ENCODE measurements at regions not wholly inside any gene's neighbourhood (a gene's known extent, or its start where the extent isn't known, plus 50 kb on each side); places are given as distances from the start of the nearest gene placed in this dataset.

GRCh38 chr6:51029561-51029960 is 210.9 kb downstream of the TFAP2B start:
- H3K9me3 Mint-ChIP-seq, result peaks cover 16% of the 10 kb centered on the region

GRCh38 chr6:51045548-51045947 is 226.9 kb downstream of the TFAP2B start:
- Histone ChIP-seq H3F3A (ENCODE audit: low read depth) (no peaks in the 10 kb centered on the region), H4K20me1 (ENCODE audit: low read depth) (no peaks in the 10 kb centered on the region), H3K79me2 (ENCODE audit: low read depth) (no peaks in the 10 kb centered on the region), H3K4me1 (no peaks in the 10 kb centered on the region), H3K36me3 (no peaks in the 10 kb centered on the region), H3K4me3 (no peak overlapping the region), H3K4me2 (no peak overlapping the region), H2AFZ (replicated peaks) (no peak overlapping the region), H3K9ac (no peak overlapping the region), H3K27me3 (no peaks in the 10 kb centered on the region), H3K27ac (no peak overlapping the region), H3K9me3 (ENCODE audit: low read depth) (no peaks in the 10 kb centered on the region)
- H3K4me3 Mint-ChIP-seq, result no peak overlapping the region
- no peaks in the 10 kb centered on the region for H3K36me3 Mint-ChIP-seq
- no peak for TF ChIP-seq CTCF (IDR thresholded peaks at IDR 0.05)
- no peak for TF ChIP-seq EZH2 (IDR thresholded peaks at IDR 0.05)
- TF ChIP-seq EZH2phosphoT487 (IDR thresholded peaks at IDR 0.05), result no peak
- H3K9me3 Mint-ChIP-seq, result no peaks in the 10 kb centered on the region
- peaks cover 9% of the 10 kb centered on the region for H3K4me1 Mint-ChIP-seq
- H3K27ac Mint-ChIP-seq, result no peak overlapping the region
- no peak for DNase-seq (ENCODE audit: low spot score)
- no peaks in the 10 kb centered on the region for H3K27me3 Mint-ChIP-seq (ENCODE audit: insufficient read depth, low read depth)

More at GRCh38 chr6:51029561-51029960, 210.9 kb downstream of the TFAP2B start:
- Histone ChIP-seq H3K36me3 (no peaks in the 10 kb centered on the region), H3K27ac (no peak overlapping the region), H3K9me3 (ENCODE audit: low read depth) (no peaks in the 10 kb centered on the region), H3K4me3 (no peak overlapping the region), H2AFZ (replicated peaks) (no peak overlapping the region), H3K9ac (no peak overlapping the region), H3K27me3 (no peaks in the 10 kb centered on the region), H3K79me2 (ENCODE audit: low read depth) (no peaks in the 10 kb centered on the region), H4K20me1 (ENCODE audit: low read depth) (no peaks in the 10 kb centered on the region), H3K4me1 (no peaks in the 10 kb centered on the region), H3K4me2 (no peak overlapping the region), H3F3A (ENCODE audit: low read depth) (no peaks in the 10 kb centered on the region)
- Mint-ChIP-seq H3K27me3 (ENCODE audit: insufficient read depth, low read depth) (no peaks in the 10 kb centered on the region), H3K4me3 (no peak overlapping the region), H3K27ac (no peak overlapping the region), H3K36me3 (no peaks in the 10 kb centered on the region), H3K4me1 (peaks cover 16% of the 10 kb centered on the region)
- no peak for DNase-seq (ENCODE audit: low spot score)
- TF ChIP-seq EZH2 (IDR thresholded peaks at IDR 0.05) (no peak), EZH2phosphoT487 (IDR thresholded peaks at IDR 0.05) (no peak), CTCF (IDR thresholded peaks at IDR 0.05) (no peak)

GRCh38 chr6:51049288-51049982 is 230.8 kb downstream of the TFAP2B start:
- no peak overlapping the region for H3K27ac ChIP-seq
- no peaks in the 10 kb centered on the region for H3K79me2 ChIP-seq (ENCODE audit: low read depth)
- no peak for DNase-seq (ENCODE audit: low spot score)
- H3K4me3 ChIP-seq, result no peak overlapping the region
- H3K36me3 Mint-ChIP-seq, result no peaks in the 10 kb centered on the region
- H3K27ac Mint-ChIP-seq, result no peak overlapping the region
- no peak overlapping the region for H3K9ac ChIP-seq
- H3K4me3 Mint-ChIP-seq, result no peak overlapping the region
- peaks cover 12% of the 10 kb centered on the region for H3K4me1 Mint-ChIP-seq
- H3K9me3 ChIP-seq (ENCODE audit: low read depth), result no peaks in the 10 kb centered on the region
- H3K36me3 ChIP-seq, result no peaks in the 10 kb centered on the region
- no peak for TF ChIP-seq CTCF (IDR thresholded peaks at IDR 0.05)
- TF ChIP-seq EZH2phosphoT487 (IDR thresholded peaks at IDR 0.05), result no peak
- TF ChIP-seq EZH2 (IDR thresholded peaks at IDR 0.05), result no peak
- no peaks in the 10 kb centered on the region for H3K27me3 Mint-ChIP-seq (ENCODE audit: insufficient read depth, low read depth)
- no peak overlapping the region for H3K4me2 ChIP-seq
- no peaks in the 10 kb centered on the region for H3F3A ChIP-seq (ENCODE audit: low read depth)
- no peak overlapping the region for H2AFZ ChIP-seq (replicated peaks)
- H4K20me1 ChIP-seq (ENCODE audit: low read depth), result no peaks in the 10 kb centered on the region
- no peaks in the 10 kb centered on the region for H3K4me1 ChIP-seq
- no peaks in the 10 kb centered on the region for H3K27me3 ChIP-seq
- peaks cover 19% of the 10 kb centered on the region for H3K9me3 Mint-ChIP-seq
